Bone marrow (tissue), 2 donors: ENCODE measurements at regions not wholly inside any gene's neighbourhood (a gene's known extent, or its start where the extent isn't known, plus 50 kb on each side); places are given as distances from the start of the nearest gene placed in this dataset.
"Not testable (repeated sequence)": the region's sequence is repeated elsewhere in the genome, so short reads cannot be mapped to it uniquely, and the experiment has no call there.

ENCODE experiments used
- DNase-seq, 2 donors: peaks; one replicate each; lab custom pipeline; 2025; lab: John Stamatoyannopoulos, UW

GRCh38 chr15:58295637-58296215 lies 136.1 kb upstream of the LIPC start:
- no peak for DNase-seq

GRCh38 chr15:58296276-58296675 lies 135.5 kb upstream of the LIPC start:
- no peak for DNase-seq

GRCh38 chr15:58297639-58298038 lies 134.2 kb upstream of the LIPC start:
- DNase-seq = no peak

- no peak for DNase-seq
These were observed 132.6 kb upstream of the LIPC start for GRCh38 chr15:58298879-58299850.

- DNase-seq = no peak
These were observed 129.0 kb upstream of the LIPC start for GRCh38 chr15:58302832-58303231.

- DNase-seq = no peak
These were observed 128.6 kb upstream of the LIPC start for GRCh38 chr15:58303236-58303635.

GRCh38 chr15:58306591-58307312 lies 125.0 kb upstream of the LIPC start:
- DNase-seq = no peak

GRCh38 chr15:58307313-58307961 lies 124.4 kb upstream of the LIPC start:
- no peak for DNase-seq

- no peak for DNase-seq
These were observed 122.9 kb upstream of the LIPC start for GRCh38 chr15:58308742-58309355.

GRCh38 chr15:58309963-58310928 lies 121.5 kb upstream of the LIPC start:
- no peak for DNase-seq

GRCh38 chr15:58311556-58311955 lies 120.2 kb upstream of the LIPC start:
- peak in 1 of 2 donors; percentile 21 for DNase-seq

- DNase-seq = no peak
These were observed 119.8 kb upstream of the LIPC start for GRCh38 chr15:58312031-58312430.

- DNase-seq = no peak
These were observed 118.5 kb upstream of the LIPC start for GRCh38 chr15:58313304-58313703.

GRCh38 chr15:58313810-58314592 lies 117.8 kb upstream of the LIPC start:
- no peak for DNase-seq

GRCh38 chr15:58314593-58315216 lies 117.1 kb upstream of the LIPC start:
- no peak for DNase-seq

GRCh38 chr15:58318517-58318916 lies 113.3 kb upstream of the LIPC start:
- DNase-seq = no peak

GRCh38 chr15:58321034-58321433 lies 110.8 kb upstream of the LIPC start:
- no peak for DNase-seq

GRCh38 chr15:58322253-58322652 lies 109.5 kb upstream of the LIPC start:
- DNase-seq = no peak

- DNase-seq = not testable (repeated sequence)
These were observed 108.5 kb upstream of the LIPC start for GRCh38 chr15:58323321-58323720.
